OCI-LY7 (cell line): ENCODE measurements at regions not wholly inside any gene's neighbourhood (a gene's known extent, or its start where the extent isn't known, plus 50 kb on each side); places are given as distances from the start of the nearest gene placed in this dataset.

Experiments
- CTCF ChIP-seq: fragments of 200-600 bp; sonication (generic); conservative IDR thresholded peaks from 2 replicates; pipeline ENCODE4 v1.5.1; 2014; ENCODE audit warnings: mild to moderate bottlenecking, antibody characterized with exemption, low read length, moderate library complexity, mixed read lengths
- EZH2phosphoT487 ChIP-seq: fragments of 200-600 bp; sonication (generic); IDR thresholded peaks from 2 replicates; pipeline ENCODE4 v1.6.1; 2018; ENCODE audit warnings: low read depth, borderline replicate concordance, mild to moderate bottlenecking, mixed run types, antibody characterized with exemption, low read length, moderate library complexity, mixed read lengths

DNA sequence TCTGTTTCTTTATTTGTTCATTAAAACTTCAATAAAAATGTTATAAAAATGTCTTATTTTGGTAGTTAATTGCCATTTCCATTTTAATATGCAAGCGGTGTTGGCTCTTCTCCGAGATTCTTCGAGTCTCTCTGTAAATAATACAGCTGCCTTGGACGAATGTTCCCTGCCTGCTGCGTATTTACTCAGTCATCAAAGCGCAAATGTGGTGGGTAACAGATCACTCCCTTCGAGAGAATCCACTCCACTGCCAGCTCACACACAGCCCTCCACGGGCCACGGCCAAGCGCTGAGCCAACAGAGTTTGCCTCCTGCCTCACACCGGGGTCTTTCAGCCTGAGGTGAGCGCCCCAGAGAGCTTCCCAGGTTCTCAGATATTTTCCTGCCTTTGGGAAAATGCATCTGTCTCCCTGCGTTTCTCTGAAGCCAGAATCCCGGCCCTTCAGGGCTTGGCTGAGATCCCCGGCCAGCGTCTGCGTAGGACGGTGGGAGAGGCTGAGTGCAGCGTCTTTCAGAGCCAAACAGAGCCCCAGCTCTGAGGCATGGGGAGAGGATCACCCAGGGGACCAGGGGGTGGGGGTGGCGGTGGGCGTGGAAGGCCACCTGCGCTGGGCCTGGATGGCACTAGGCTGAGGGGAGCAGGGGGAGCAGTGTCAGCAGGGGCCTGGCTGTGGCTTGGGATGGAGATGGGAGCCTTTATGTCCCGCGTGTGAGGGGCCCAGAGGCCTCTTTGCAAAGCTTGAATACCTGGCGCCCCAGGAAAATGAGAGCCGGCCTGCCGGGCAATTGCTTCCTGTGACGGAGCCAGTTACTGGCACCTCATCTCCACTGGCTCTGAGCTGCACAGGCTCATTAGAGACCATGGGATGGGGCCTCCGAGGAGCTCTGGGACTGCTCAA lies 248.7 kb downstream of the RBFOX3 start:
- TF ChIP-seq CTCF = no peak
- TF ChIP-seq EZH2phosphoT487 = no peak
